GM20000 (cell line): ENCODE measurements at regions not wholly inside any gene's neighbourhood (a gene's known extent, or its start where the extent isn't known, plus 50 kb on each side); places are given as distances from the start of the nearest gene placed in this dataset.

ENCODE experiments used
- DNase-seq: peaks from one replicate; pipeline ENCODE4 v3.0.0; 2012; ENCODE audit warnings: low spot score
- CTCF ChIP-seq: IDR thresholded peaks from 2 replicates; pipeline ENCODE4 v1.5.1; 2012; ENCODE audit warnings: mild to moderate bottlenecking, control low read depth; ENCODE audit errors: extremely low read depth, missing control alignments

GRCh38 chr6:4459032-4459431 lies 317.2 kb upstream of the CDYL start:
- DNase-seq = no peak
- TF ChIP-seq CTCF = no peak

GRCh38 chr6:4451718-4452117 lies 316.3 kb upstream of the ECI2 start:
- DNase-seq = no peak
- no peak for TF ChIP-seq CTCF

GRCh38 chr6:4451081-4451480 lies 315.7 kb upstream of the ECI2 start:
- no peak for DNase-seq
- no peak for TF ChIP-seq CTCF

DNA sequence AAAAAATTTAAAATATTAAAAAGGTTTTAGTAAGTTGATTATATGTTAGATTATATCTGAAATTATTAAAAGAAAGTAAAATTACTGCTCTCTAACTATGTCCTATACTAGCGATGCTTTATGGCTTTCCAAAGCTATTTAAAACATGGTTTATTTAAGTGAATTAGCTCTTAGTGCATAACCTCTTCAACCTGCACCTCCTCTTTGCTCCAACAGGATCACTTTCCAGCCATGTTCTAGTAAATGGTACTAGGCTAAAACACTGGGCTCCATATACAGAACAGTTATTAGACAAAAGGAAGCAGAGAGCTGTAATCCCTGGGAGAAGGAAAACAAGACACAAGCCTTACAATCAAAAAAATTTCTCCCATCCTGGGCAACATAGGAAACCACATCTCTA lies 314.9 kb upstream of the ECI2 start:
- DNase-seq = no peak
- TF ChIP-seq CTCF = no peak

GRCh38 chr6:4449409-4449808 lies 314.0 kb upstream of the ECI2 start:
- no peak for TF ChIP-seq CTCF
- no peak for DNase-seq

DNA sequence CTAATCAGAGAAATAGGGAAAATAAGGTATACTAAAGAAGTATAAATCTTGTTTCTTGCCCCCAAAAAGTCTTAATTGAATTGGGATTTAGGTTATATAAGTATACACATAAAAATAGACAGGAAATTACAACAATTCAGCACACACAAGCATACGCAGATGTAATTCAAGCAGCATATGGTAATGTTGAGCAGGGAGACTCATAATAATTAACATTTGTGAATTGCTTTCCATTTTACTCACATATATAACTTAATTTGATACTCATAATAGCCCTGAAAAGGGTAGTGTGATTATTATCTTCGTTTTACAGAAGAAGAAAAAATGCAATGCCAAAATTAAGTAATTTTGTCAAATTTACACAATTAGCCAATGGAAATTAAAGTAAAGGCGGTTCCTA lies 313.5 kb upstream of the ECI2 start:
- no peak for DNase-seq
- TF ChIP-seq CTCF = no peak

GRCh38 chr6:4447639-4448330 lies 312.4 kb upstream of the ECI2 start:
- DNase-seq = no peak
- TF ChIP-seq CTCF = no peak
